CD4-positive, alpha-beta T cell (primary cell): ENCODE measurements at regions not wholly inside any gene's neighbourhood (a gene's known extent, or its start where the extent isn't known, plus 50 kb on each side); places are given as distances from the start of the nearest gene placed in this dataset.
A peak's percentile ranks its signal among the peaks of the same experiment; 100 is the strongest.
"Not testable (repeated sequence)": the region's sequence is repeated elsewhere in the genome, so short reads cannot be mapped to it uniquely, and the experiment has no call there.

Source experiments
- ATAC-seq: fragments of 200-7000 bp; cut with Tn5 transposase; one replicate; pipeline ENCODE4 v1.10.0; 2022; ENCODE audit warnings: mild to moderate bottlenecking; ENCODE audit not compliant: poor library complexity
- CTCF ChIA-PET: fragments of 350-600 bp; sonication (Branson Sonifier 250); formaldehyde crosslinking; loops from one replicate; lab custom pipeline; 2021; ENCODE audit warnings: antibody characterized with exemption, inconsistent platforms; lab: Charles Lee
- POLR2A ChIA-PET: fragments of 350-600 bp; sonication (Branson Sonifier 250); formaldehyde crosslinking; loops from one replicate; lab custom pipeline; 2021; ENCODE audit warnings: antibody characterized with exemption, inconsistent platforms; lab: Charles Lee
- DNase-seq, 14 experiments: peaks; one replicate each; pipeline ENCODE4 v3.0.0-alpha.2; 2013 to 2020; ENCODE audit warnings: mixed read lengths in 2 of 14
- H3K27ac ChIP-seq, 2 donors: one replicate each; pipeline versions ENCODE4 v1.5.1 to v1.7.0; 2013; ENCODE audit warnings: low read length in 2 of 2, low read depth in 1 of 2, mild to moderate bottlenecking in 1 of 2
- H3K27me3 ChIP-seq, 2 experiments: 1 replicate in 1 of 2; 2 replicates in 1 of 2; pipeline versions ENCODE4 v1.6.1 to v1.7.0; 2013; ENCODE audit warnings: low read length in 2 of 2, control low read depth in 1 of 2, mild to moderate bottlenecking in 1 of 2, moderate library complexity in 1 of 2; ENCODE audit not compliant: insufficient read depth in 2 of 2, control insufficient read depth in 1 of 2
- H3K36me3 ChIP-seq: one replicate; pipeline ENCODE4 v1.6.1; 2013; ENCODE audit warnings: low read length, control low read depth; ENCODE audit not compliant: insufficient read depth
- H3K4me1 ChIP-seq: one replicate; pipeline ENCODE4 v1.6.1; 2013; ENCODE audit warnings: low read length, control low read depth; ENCODE audit not compliant: insufficient read depth
- H3K4me3 ChIP-seq: one replicate; pipeline ENCODE4 v1.5.1; 2013; ENCODE audit warnings: mild to moderate bottlenecking, low read length, moderate library complexity
- H3K9me3 ChIP-seq, 2 experiments: 1 replicate in 1 of 2; 2 replicates in 1 of 2; pipeline versions ENCODE4 v1.6.1 to v1.7.0; 2013; ENCODE audit warnings: low read length in 2 of 2, mild to moderate bottlenecking in 2 of 2, control low read depth in 1 of 2, moderate library complexity in 1 of 2; ENCODE audit not compliant: control insufficient read depth in 1 of 2, insufficient read depth in 1 of 2
- H3K27ac Mint-ChIP-seq: one replicate; pipeline ENCODE4 v1.8.0; 2020; ENCODE audit warnings: mixed read lengths
- H3K27me3 Mint-ChIP-seq: one replicate; pipeline ENCODE4 v1.8.0; 2021; ENCODE audit warnings: mixed read lengths
- H3K36me3 Mint-ChIP-seq: one replicate; pipeline ENCODE4 v1.8.0; 2021; ENCODE audit warnings: low read depth, mixed read lengths
- H3K4me1 Mint-ChIP-seq: one replicate; pipeline ENCODE4 v1.8.0; 2021; ENCODE audit warnings: low read depth, mixed read lengths
- H3K4me3 Mint-ChIP-seq: one replicate; pipeline ENCODE4 v1.8.0; 2020; ENCODE audit warnings: mild to moderate bottlenecking, mixed read lengths
- H3K9me3 Mint-ChIP-seq: one replicate; pipeline ENCODE4 v1.8.0; 2020; ENCODE audit warnings: mixed read lengths
- intact Hi-C, 2 experiments: fragments of 100-400 bp; cut with DNase I in 1 of 2; cut with micrococcal nuclease in 1 of 2; formaldehyde crosslinking; loops; one replicate each; pipeline versions ENCODE4 v1.15.1 to v1.9.0; 2023 to 2025; cut with DNase I, micrococcal nuclease

- H3K9me3 Mint-ChIP-seq, H3K4me3 ChIP-seq, H3K27me3 ChIP-seq, H3K27ac ChIP-seq, intact Hi-C loops, H3K36me3 ChIP-seq, H3K4me1 ChIP-seq, H3K4me1 Mint-ChIP-seq, H3K4me3 Mint-ChIP-seq, H3K27ac Mint-ChIP-seq, POLR2A ChIA-PET, CTCF ChIA-PET, H3K27me3 Mint-ChIP-seq, H3K9me3 ChIP-seq, ATAC-seq, H3K36me3 Mint-ChIP-seq: not testable (repeated sequence)
- DNase-seq = peak in 1 of 14 experiments; percentile 2
These were observed 3131.6 kb downstream of the TUBA3C start for GRCh38 chr13:16050055-16050454.

DNA sequence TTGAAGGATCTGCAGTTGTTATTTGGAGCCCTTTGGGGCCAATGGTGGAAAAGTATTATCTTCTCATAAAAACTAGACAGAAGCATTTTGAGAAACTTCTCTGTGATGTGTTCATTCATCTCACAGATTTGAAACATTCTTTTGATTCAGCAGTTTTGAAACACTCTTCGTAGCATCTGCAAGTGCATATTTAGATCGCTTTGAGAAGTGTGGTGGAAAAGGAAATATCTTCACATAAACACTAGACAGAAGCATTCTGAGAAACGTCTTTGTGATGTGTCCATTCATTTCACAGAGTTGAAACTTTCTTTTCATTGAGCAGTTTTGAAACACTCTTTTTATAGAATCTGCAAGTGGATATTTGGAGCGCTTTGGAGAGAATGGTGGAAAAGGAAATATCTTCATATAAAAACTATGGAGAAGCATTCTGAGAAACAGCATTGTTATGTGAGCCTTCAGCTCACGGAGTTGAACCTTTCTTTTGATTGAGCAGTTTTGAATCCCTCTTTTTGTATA lies 3164.1 kb downstream of the TUBA3C start:
- DNase-seq, H3K27ac Mint-ChIP-seq, intact Hi-C loops, H3K4me3 ChIP-seq, H3K27me3 ChIP-seq, H3K4me3 Mint-ChIP-seq, ATAC-seq, H3K4me1 Mint-ChIP-seq, H3K27me3 Mint-ChIP-seq, H3K4me1 ChIP-seq, H3K36me3 ChIP-seq, POLR2A ChIA-PET, CTCF ChIA-PET, H3K27ac ChIP-seq: not testable (repeated sequence)
- Mint-ChIP-seq H3K36me3 (peaks cover 20% of the 10 kb centered on the region), H3K9me3 (peaks cover 15% of the 10 kb centered on the region)
- peaks cover 4 to 14% of the 10 kb centered on the region in 2 experiments for H3K9me3 ChIP-seq

- H3K9me3 ChIP-seq, DNase-seq, POLR2A ChIA-PET, H3K36me3 Mint-ChIP-seq, H3K4me1 Mint-ChIP-seq, H3K27me3 Mint-ChIP-seq, H3K27ac Mint-ChIP-seq, H3K27me3 ChIP-seq, ATAC-seq, H3K4me3 Mint-ChIP-seq, H3K9me3 Mint-ChIP-seq, intact Hi-C loops, H3K36me3 ChIP-seq, H3K4me3 ChIP-seq, H3K4me1 ChIP-seq, CTCF ChIA-PET, H3K27ac ChIP-seq: not testable (repeated sequence)
These were observed 3173.4 kb downstream of the TUBA3C start for GRCh38 chr13:16008271-16008670.
